AG09319 (cell line): ENCODE measurements at regions not wholly inside any gene's neighbourhood (a gene's known extent, or its start where the extent isn't known, plus 50 kb on each side); places are given as distances from the start of the nearest gene placed in this dataset.

Experiments used
- DNase-seq: peaks from one replicate; pipeline ENCODE4 v3.0.0-alpha.2; 2010; ENCODE audit warnings: low read depth; ENCODE audit errors: extremely low read depth
- CTCF ChIP-seq: IDR thresholded peaks from 2 replicates; pipeline ENCODE4 v1.5.1; 2011; ENCODE audit warnings: low read depth, mild to moderate bottlenecking, inconsistent platforms, low read length, moderate library complexity

- no peak for TF ChIP-seq CTCF
Measured at GRCh38 chr16:86707581-86707980, 129.2 kb downstream of the FOXL1 start.

DNA sequence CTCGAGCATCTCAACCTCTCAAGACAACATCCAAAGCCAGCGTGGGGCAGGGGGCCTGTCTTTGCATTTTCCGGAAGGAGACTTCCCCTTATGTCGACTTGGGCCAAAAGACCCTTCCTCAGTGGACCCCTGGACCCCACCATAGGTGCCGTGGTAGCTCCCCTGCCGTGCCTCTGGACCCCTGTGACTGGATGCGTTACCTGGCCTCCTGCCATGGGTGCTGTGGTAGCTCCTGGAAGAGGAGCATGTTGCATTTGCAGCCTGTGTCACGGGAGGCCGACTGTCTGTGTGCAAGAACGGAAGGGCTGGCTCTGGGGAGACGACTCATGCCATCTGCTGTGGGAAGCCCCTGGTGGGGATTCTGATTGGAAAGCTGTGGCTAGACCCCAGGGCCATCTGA lies 130.1 kb downstream of the FOXL1 start:
- TF ChIP-seq CTCF: no peak
- no peak for DNase-seq

More at GRCh38 chr16:86707581-86707980, 129.2 kb downstream of the FOXL1 start:
- DNase-seq: no peak

DNA sequence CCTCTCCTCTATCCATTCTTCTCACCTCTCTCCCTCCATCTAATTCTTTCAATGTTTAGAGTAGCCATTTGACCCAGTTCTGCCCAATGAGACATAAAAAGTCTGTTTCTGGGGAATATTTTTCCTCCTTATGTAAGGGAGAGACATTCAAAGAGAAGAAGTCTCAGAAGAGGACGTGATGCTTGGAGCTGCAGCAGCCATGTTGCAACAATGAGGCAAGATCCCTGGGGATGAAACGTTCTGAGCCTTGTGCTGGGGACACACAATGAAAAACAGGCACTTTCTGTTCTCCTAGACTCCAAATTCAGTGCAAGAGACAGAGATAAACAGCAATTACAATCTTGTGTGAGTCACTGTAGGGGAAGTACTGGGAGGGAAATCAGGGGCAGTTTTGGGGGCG lies 130.8 kb downstream of the FOXL1 start:
- TF ChIP-seq CTCF: no peak
- no peak for DNase-seq

GRCh38 chr16:86709902-86710601 lies 131.7 kb downstream of the FOXL1 start:
- DNase-seq: no peak
- no peak for TF ChIP-seq CTCF

DNA sequence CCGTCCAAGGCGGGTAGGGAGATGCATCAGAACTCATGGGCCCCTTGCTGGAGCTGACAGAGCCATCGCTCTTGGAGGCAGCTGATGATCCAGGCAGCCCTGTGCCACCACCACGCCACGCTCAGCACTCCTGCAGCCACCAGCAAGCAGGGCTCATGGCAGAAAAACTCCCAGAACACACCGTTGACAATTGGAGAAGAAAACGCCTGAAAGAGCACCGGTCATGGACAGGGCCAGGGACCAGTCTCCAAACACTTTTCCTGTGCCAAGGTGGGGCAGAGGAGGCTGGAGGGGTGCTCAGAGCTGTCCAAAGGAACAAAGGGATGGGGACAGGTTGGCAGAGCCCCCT lies 132.2 kb downstream of the FOXL1 start:
- TF ChIP-seq CTCF: no peak
- no peak for DNase-seq

DNA sequence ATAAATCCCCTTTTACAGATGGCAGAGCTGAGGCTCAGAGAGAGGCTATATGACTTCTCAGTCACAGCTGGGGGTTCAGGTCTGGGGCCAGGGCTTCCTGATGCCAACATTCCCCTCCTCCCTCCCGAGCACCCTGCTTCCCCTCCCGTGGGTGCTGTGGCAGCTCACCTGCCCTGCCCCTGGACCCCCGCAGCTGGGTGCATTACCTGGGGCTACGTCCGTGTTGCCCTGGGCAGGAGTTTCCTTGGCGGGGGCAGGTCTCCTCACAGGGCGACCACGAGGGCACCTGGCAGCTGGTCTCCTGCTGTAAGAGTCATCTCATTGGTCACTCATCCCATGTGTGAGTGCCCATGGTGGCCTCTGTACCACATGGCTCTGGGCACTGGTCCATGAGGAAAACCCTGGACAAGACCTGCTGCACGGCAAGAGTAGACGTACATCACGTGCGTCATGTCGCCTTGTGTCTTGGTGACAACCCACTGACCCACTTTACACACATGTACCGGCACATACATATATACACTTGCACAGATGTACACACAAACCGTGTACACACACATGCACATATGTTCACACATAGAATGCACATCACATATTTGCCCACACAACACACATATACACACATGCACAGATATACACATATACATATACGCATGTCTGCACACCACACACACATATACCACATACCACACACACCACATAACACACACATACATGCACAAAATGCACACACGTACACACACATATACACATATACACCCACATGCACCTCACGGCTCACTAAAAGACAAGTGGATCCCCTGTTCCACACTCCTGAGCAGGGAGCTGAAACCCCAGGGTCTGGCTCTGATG lies 134.0 kb downstream of the FOXL1 start:
- no peak for DNase-seq
- no peak for TF ChIP-seq CTCF

DNA sequence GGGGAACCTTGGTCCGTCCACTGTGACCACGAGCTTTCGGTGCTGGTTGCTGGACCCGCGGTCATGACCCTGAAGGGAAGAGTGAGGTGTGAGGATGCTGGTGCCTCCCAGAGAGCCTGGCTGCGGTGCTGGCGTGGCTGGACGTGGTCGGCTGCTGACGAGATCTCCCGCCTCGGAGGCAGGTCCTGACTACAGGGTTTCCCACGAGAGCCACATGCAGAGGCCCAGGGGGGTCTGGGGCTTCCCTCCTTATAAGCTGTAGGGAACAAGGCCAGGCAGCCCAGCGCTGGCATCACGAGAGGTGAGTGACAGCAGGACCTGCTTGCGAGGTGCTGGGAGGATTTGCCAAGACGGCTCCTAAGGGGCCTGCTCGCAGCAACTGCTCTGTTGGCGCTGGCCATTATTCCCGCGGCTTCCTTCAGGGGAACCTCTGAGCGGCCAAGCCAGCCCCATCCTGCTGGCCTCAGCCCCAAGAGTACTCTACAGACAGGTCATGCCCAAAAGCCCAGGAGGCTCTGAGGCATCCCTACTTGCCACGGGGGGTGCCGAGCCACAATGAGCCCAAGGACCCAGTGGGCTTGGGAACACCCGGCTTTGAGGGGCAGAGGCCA lies 134.8 kb downstream of the FOXL1 start:
- DNase-seq: no peak
- no peak for TF ChIP-seq CTCF
